ENCODE measurements at regions not wholly inside any gene's neighbourhood (a gene's known extent, or its start where the extent isn't known, plus 50 kb on each side); places are given as distances from the start of the nearest gene placed in this dataset.

DNA sequence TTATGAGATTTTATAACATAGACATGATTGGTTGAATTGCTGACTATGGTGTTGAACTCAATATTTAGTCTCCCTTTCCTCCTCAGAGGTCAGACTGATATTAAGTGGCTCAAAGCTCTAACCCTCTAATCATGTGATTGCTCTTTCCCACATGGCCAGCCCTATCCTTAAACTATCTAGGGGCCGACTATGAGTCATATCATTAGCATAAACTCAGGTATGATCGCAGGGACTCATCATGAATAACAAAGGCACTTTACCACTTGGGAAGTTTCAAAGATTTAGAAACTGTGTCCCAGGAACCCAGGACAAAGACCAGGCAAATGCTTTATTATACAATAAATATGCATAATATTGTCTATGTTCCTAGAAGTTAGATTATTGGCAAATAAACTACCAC, 894.6 kb upstream of the NEGR1 start:
- no peak for DNase-seq (ENCODE audit: low read depth)
- H3K4me3 ChIP-seq (ENCODE audit: low read depth, low read length) = no peak overlapping the region
- TF ChIP-seq, protein P1, sequence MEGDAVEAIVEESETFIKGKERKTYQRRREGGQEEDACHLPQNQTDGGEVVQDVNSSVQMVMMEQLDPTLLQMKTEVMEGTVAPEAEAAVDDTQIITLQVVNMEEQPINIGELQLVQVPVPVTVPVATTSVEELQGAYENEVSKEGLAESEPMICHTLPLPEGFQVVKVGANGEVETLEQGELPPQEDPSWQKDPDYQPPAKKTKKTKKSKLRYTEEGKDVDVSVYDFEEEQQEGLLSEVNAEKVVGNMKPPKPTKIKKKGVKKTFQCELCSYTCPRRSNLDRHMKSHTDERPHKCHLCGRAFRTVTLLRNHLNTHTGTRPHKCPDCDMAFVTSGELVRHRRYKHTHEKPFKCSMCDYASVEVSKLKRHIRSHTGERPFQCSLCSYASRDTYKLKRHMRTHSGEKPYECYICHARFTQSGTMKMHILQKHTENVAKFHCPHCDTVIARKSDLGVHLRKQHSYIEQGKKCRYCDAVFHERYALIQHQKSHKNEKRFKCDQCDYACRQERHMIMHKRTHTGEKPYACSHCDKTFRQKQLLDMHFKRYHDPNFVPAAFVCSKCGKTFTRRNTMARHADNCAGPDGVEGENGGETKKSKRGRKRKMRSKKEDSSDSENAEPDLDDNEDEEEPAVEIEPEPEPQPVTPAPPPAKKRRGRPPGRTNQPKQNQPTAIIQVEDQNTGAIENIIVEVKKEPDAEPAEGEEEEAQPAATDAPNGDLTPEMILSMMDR (conservative IDR thresholded peaks at IDR 0.05; ENCODE audit: low read depth, low read length) = no peak

DNA sequence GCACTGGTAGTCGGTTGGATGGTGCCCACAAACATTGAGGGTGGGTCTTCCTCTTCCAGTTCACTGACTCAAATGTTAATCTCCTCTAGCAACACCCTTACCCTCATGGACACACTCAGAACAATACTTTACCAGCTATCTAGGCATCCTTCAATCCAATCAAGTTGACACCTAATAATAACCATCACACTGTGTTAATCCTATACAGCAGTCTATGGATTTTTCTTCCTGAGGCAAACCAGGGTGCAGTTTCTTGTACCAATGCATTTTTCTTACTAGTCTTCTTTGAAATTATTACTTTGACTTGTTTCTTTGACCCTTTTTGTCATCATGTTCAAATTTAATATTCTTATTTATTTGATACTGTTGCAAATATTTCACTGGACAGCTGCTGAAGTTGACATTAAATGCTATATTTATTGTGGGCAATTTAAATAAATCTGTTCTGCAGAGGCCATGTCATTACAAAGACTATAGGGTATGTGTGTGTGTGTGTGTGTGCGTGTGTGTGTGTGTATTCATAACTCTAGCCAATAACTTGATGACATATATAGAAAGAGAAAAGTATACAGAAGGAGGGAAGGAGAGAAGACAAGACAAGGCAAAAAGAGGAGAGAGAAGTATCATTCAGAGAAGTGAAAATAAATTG, 884.8 kb upstream of the NEGR1 start:
- no peak overlapping the region for H3K4me3 ChIP-seq (ENCODE audit: low read depth, low read length)
- TF ChIP-seq, protein P1 (conservative IDR thresholded peaks at IDR 0.05; ENCODE audit: low read depth, low read length) = no peak
- DNase-seq (ENCODE audit: low read depth) = no peak

DNA sequence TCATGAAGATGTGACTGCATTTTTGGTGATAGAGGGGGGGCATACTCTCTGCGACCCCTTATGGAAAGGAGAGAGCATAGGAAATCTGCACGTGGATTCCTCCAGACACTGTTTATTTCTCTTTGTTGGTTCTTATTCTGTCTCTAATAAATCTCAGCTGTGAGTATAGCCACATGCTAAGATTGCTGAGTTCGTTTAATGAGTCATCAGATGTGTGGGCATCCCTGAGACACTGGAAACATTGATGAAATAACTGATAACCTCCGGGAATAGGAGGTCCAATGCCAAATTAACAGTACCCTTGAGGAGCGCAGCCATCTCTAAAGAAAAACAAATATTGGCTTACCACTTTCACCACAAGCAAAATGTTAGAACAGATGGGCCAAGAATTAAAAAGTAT, 880.2 kb upstream of the NEGR1 start:
- TF ChIP-seq, protein P1 (conservative IDR thresholded peaks at IDR 0.05; ENCODE audit: low read depth, low read length) = no peak
- no peak overlapping the region for H3K4me3 ChIP-seq (ENCODE audit: low read depth, low read length)
- no peak for DNase-seq (ENCODE audit: low read depth)

DNA sequence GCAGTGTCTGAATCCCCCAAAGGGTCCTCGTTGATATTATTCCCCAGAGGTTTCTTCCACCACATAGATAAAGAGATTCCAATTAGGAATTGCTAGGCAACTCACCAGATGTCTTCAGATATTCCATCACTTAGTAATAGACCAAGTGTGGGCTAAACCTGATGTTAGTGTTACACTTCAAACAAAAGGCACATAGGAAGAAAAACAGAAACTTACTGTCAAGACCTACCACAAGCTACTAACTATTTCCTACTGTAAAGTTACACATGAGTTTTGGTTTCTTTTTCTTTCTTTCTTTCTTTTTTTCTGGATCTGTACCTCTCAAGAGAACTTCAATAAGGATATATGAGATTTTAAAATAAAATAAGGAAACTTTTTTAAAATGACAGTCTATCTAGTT, 879.1 kb upstream of the NEGR1 start:
- TF ChIP-seq, protein P1 (conservative IDR thresholded peaks at IDR 0.05; ENCODE audit: low read depth, low read length) = no peak
- no peak for DNase-seq (ENCODE audit: low read depth)

DNA sequence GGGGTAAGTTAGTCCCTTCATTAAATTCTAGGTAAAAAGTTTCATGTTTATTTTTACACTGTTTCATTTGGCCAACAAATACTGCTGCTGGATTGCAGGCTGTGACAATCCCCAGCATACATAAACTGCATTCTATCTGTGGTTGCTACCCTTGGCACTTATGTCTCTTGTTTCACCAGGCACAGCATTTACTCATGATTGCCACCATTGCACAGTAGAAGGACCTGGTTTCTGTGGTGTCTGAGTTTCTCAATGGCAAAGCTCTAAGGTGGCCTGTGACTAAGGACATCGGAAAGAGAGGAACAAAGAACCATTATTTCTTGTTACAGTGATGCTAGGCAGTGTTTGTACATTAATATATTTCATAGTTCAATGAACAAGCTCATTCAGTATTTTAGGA, 878.4 kb upstream of the NEGR1 start:
- TF ChIP-seq, protein P1 (conservative IDR thresholded peaks at IDR 0.05; ENCODE audit: low read depth, low read length) = no peak
- no peak overlapping the region for H3K4me3 ChIP-seq (ENCODE audit: low read depth, low read length)
- DNase-seq (ENCODE audit: low read depth) = no peak

More for the DNA sequence above, 879.1 kb upstream of the NEGR1 start:
- no peak overlapping the region for H3K4me3 ChIP-seq (ENCODE audit: low read depth, low read length)

DNA sequence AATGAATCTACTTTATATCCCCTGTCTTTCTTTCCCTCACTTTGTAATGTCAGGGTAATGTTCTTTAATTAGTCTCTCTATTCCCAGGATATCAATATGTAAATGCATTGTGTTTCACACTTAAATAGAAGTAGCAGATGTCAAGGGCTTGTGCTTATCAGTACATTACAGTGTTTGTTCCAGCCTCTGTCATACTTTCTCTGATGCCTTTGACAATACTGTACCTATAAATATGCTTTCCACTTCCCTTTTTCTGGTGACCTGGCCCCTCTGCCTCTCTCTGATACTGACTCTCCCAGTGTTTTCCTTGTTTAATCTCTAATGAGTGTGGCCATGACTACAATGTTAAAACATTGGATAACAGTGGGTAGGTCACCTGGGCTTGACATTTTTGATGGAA, 862.0 kb upstream of the NEGR1 start:
- no peak for DNase-seq (ENCODE audit: low read depth)
- no peak overlapping the region for H3K4me3 ChIP-seq (ENCODE audit: low read depth, low read length)
- TF ChIP-seq, protein P1 (conservative IDR thresholded peaks at IDR 0.05; ENCODE audit: low read depth, low read length) = no peak

DNA sequence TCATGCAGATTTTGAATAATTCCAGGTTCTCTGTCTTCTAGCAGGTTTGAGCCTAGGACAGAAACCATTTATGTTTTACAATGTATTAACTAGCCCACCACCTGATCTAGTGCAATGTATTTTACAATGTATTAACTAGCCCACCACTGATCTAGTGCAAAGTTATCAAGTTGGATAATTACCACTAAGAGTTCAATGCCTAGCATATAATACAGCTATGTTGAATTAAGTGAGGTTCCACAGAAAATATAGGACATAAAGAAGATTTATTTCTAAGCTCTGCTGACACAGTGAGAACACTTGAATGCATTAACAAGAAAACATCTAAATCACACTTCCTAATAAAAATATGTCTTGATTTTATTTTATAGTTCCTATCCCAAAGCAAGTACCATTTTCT, 854.6 kb upstream of the NEGR1 start:
- TF ChIP-seq, protein P1 (conservative IDR thresholded peaks at IDR 0.05; ENCODE audit: low read depth, low read length) = no peak
- DNase-seq (ENCODE audit: low read depth) = no peak
- H3K4me3 ChIP-seq (ENCODE audit: low read depth, low read length) = no peak overlapping the region
